Hematopoietic multipotent progenitor cell treated with erythropoietin and hydrocortisone succinate and interleukin-3 and kit ligand, for 8 days (in vitro differentiated cells): ENCODE measurements at regions not wholly inside any gene's neighbourhood (a gene's known extent, or its start where the extent isn't known, plus 50 kb on each side); places are given as distances from the start of the nearest gene placed in this dataset.

ENCODE experiments used
- DNase-seq: peaks from one replicate; pipeline ENCODE4 v3.0.0-alpha.2; 2015

GRCh38 chr12:93944911-93945310, 203.5 kb upstream of the PLXNC1 start:
- DNase-seq, result no peak

DNA sequence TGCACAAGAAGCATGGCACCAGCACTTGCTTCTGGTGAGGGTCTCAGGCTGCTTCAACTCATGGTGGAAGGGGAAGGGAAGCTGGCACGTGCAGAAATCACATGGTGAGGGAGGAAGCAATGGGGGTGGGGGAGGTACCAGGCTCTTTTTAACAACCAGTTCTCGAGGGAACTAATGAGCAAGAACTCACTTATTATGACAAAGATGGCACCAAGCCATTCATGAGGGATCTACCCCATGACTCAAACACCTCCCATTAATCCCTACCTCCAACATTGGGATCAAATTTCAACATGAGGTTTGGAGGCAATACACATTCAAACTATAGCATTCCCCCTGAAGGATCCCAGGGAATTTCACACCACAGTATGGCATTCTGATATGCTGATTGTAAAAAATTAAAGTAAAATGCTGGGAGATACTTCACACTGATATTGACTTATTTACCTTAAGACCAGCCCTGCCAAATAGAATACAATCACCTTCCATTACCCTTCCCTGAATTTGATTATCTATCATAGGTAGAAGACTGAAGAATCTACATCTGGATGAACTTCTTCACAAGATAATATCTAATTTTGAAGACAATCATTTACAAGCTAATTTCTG, 201.7 kb upstream of the PLXNC1 start:
- DNase-seq, result no peak

GRCh38 chr12:93947486-93947885, 200.9 kb upstream of the PLXNC1 start:
- no peak for DNase-seq

DNA sequence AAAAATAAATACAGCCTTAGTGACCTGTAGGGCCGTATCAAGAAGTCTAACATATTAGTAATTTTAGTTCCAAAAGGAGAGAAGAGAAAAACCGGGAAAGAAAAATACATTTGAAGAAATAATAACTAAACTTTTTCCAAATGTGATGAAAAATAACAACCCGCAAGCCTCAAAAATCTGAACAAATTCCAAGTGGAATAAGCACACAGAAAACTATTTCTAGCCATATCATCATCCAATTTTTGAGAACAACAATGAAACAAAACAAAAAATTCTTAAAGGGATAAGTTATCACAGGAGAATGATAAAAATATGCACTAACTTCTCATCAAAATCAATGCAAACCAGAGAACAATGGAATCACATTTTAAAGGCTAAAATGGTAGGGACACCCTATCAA, 198.1 kb upstream of the PLXNC1 start:
- no peak for DNase-seq

DNA sequence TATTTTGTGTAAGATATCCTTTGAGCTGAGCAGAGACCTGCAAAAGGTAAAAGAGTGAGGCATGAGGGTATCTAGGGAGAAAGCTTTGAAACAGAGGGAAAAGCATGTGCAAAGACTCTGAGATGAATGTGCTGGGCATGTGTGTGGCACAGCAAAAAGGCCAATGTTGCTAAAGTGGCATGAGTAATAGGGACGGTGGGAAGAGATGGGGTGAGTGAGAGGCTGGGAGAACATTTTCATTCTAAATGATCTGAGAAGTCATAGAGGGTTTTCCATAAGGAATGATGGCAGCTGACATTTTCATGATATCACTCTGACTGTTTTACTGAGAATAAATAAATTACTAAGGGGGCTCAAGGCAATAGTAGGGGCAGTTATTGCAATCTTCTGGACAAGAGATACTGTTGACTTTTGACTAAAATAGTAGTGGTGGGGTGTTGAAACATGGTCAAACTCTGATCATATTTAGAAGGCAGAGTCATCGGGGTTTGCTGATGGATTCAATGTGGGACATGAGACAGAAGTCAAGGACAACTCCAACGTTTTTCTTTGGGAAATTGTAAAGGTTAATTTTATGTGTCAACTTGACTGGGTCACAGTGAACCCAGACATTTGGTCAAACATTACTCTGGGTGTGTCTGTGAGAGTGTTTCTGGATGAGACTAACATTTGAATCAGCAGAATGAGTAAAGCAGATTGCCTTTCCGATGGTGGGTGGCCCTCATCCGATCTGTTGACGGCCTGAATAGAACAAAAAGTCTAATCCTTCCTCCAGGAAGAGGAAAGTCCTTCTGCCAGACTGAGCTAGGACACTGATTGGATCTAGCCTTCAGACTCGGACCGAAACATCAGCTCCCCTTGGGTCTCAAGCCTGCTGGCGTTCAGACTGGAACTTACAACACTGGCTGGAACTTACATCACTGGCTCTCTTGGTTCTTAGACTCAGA, 193.9 kb upstream of the PLXNC1 start:
- DNase-seq, result no peak

GRCh38 chr12:93956551-93956950, 191.8 kb upstream of the PLXNC1 start:
- no peak for DNase-seq

DNA sequence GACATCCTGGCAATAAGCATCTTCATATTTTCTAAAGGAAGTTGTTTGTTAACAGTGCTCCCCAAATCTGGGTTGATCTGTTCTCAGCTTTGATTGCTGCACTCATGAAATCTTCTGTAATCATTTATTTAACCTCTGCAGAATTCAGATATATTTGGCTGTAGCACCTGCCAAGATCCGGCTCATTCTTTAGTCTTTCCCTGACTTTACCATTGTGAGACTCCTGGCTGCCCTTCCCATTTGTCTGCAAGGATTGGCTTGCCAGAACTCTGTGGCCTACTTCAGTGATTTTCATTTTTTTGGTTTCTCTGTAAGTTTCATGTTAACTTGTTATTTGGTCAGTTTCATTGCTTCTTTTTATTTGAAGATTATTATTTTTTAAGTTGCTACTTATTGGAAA, 191.2 kb upstream of the PLXNC1 start:
- no peak for DNase-seq

DNA sequence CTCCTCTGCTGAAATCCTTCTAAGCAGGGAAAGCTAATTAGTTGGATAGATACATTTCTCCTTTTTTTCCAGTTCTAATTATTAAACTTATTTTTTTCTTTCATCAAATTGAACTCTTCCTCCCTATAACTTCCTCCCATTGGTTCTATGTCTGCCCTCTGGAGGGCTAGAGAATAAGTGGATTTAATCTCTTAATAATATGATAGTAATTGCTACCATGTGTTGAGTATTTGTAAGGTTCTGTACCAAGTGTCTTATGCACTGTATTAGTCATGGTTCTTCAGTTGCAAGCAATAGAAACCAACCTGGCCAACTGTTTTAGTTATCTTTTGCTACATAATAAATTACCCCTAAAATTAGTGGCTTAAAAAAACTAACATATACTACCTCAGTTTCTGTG, 190.5 kb upstream of the PLXNC1 start:
- no peak for DNase-seq

- DNase-seq, result no peak
Measured at GRCh38 chr12:93959657-93960056, 188.7 kb upstream of the PLXNC1 start.

DNA sequence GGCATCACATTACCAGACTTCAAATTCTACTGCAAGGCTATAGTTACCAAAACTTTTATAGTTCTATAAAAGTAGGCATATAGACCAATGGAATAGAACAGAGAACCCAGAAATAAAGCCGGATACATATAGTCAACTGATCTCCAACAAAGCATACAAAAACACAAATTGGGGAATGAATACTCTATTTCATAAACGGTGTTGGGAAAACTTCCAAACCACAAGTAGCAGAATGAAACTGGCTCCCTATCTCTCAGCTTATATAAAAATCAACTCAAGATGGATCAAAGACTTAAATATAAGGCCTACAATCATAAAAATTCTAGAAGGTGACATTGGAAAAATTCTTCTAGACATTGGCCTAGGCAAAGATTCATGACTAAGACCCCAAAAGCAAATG, 187.9 kb upstream of the PLXNC1 start:
- DNase-seq, result no peak

GRCh38 chr12:93962336-93962735, 186.0 kb upstream of the PLXNC1 start:
- DNase-seq, result no peak

DNA sequence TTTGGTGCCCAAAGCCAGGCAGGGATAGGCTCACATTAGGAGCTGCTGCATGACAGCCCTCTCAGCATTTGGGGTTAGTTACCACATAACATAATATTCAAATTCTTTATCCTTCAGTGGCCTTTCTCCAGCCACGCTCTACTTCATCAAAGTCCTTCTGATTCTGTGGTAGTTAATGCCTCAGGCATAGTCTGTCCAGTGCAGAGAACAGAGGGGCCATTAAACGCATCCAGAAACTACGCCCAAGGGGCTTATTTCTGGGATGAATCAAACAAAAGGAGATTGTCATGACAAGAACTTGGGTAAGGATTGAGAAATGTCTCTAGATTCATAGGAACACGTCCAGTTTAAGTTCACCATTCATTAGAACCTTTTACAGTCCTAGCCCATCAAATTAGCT, 183.4 kb upstream of the PLXNC1 start:
- DNase-seq, result no peak

- DNase-seq, result no peak
Measured at GRCh38 chr12:93966516-93967133, 181.8 kb upstream of the PLXNC1 start.

GRCh38 chr12:93967454-93967853, 180.9 kb upstream of the PLXNC1 start:
- no peak for DNase-seq

- DNase-seq, result no peak
Measured at GRCh38 chr12:93968536-93969285, 179.7 kb upstream of the PLXNC1 start.

- no peak for DNase-seq
Measured at GRCh38 chr12:93970900-93971688, 177.3 kb upstream of the PLXNC1 start.

GRCh38 chr12:93972411-93973208, 175.8 kb upstream of the PLXNC1 start:
- DNase-seq, result no peak

DNA sequence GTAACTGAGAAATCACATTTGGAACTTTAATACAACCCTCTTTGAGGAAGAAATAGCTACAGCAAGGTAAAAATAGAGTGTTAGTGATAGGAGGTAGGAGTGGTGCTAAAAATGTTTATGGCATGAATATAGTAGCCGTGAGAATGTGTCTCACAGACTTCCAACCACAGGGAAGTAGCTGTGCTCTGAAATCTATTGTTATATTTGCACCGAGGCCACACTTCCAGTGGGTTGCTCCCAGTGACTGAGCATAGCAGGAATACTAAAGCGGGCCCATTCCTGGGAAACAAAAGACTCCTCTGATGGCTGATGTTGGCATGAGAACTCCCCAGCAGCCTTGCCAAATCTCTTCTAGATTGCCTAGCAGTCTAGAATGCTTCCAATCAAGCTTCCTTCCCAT, 174.1 kb upstream of the PLXNC1 start:
- no peak for DNase-seq

DNA sequence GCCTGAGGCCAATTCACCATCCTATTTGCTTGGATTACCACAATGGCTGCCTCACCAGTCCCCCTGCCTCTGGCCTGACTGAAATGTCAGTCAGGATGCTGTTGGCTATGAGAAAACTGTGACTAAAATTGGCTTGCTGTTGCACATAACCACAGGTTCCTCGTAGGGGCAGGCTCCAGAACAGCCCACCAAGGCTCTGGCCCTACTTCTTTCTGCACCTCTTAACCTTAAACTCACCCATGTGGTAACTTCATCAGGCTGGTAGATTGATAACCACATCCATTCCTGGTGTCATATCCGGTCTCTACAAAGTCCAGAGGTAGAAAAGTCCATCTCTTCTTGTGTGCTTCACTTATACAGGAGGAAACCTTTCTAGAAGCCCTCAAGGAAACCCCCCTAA, 172.4 kb upstream of the PLXNC1 start:
- DNase-seq, result no peak

- DNase-seq, result no peak
Measured at GRCh38 chr12:93977081-93977480, 171.3 kb upstream of the PLXNC1 start.

DNA sequence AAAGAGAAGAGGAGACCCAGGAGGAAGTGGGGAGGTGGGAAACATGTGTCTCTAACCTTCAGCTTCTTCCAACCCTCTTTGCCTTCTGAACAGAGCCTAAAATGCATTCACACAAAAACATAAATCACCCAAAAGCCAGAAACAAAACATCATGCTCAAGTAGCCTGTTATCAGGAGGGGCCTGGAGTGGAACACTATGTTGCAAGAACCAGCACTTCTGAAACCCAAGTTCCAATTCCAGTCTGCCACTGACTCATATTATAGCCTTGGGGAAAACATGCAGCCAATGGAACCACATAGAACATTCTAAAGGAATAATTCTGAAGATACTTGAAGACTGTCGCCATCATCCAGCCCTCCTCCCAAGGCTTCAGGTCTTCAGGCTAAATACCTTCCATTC, 169.8 kb upstream of the PLXNC1 start:
- no peak for DNase-seq

GRCh38 chr12:93979189-93979588, 169.2 kb upstream of the PLXNC1 start:
- DNase-seq, result peak; percentile 63
